Fibroblast of villous mesenchyme (primary cell): ENCODE measurements at regions not wholly inside any gene's neighbourhood (a gene's known extent, or its start where the extent isn't known, plus 50 kb on each side); places are given as distances from the start of the nearest gene placed in this dataset.
"Not testable (repeated sequence)": the region's sequence is repeated elsewhere in the genome, so short reads cannot be mapped to it uniquely, and the experiment has no call there.

ENCODE experiments used
- DNase-seq: peaks from one replicate; pipeline ENCODE4 v3.0.0-alpha.2; 2010; ENCODE audit warnings: low read depth
- H3K4me3 ChIP-seq: 2 replicates; pipeline ENCODE4 v1.5.1; 2011; ENCODE audit warnings: low read depth, mild to moderate bottlenecking, low read length
- TF ChIP-seq, protein P1 (sequence below): IDR thresholded peaks from 2 replicates; pipeline ENCODE4 v1.5.1; 2012; ENCODE audit warnings: low read depth, mild to moderate bottlenecking, low read length; ENCODE audit not compliant: insufficient read depth

DNA sequence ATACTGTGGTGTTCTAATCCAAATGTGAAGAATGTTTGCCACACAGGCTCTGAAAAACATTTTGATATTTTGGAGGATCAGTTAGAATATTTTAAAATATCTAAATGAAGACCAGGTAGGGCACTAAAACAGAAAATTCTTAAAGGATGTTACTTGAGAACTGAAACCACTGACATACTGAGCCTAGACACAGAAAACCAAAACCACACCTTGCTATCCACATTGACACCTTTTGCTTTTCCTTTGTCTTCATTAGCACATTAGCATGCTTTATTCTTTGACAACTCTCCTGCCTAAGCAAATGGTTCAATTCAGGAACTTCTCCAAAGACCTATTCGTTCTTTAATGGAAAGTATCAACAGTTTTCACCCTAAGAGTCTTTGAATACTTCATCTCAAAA, 835.9 kb upstream of the GRM7 start:
- no peak for DNase-seq
- H3K4me3 ChIP-seq, result no peak overlapping the region
- TF ChIP-seq, protein P1, sequence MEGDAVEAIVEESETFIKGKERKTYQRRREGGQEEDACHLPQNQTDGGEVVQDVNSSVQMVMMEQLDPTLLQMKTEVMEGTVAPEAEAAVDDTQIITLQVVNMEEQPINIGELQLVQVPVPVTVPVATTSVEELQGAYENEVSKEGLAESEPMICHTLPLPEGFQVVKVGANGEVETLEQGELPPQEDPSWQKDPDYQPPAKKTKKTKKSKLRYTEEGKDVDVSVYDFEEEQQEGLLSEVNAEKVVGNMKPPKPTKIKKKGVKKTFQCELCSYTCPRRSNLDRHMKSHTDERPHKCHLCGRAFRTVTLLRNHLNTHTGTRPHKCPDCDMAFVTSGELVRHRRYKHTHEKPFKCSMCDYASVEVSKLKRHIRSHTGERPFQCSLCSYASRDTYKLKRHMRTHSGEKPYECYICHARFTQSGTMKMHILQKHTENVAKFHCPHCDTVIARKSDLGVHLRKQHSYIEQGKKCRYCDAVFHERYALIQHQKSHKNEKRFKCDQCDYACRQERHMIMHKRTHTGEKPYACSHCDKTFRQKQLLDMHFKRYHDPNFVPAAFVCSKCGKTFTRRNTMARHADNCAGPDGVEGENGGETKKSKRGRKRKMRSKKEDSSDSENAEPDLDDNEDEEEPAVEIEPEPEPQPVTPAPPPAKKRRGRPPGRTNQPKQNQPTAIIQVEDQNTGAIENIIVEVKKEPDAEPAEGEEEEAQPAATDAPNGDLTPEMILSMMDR, result no peak

- DNase-seq, H3K4me3 ChIP-seq: not testable (repeated sequence)
Measured at GRCh38 chr3:6030648-6031047, 830.3 kb upstream of the GRM7 start.

- TF ChIP-seq, protein P1, result no peak
- DNase-seq, result no peak
- no peak overlapping the region for H3K4me3 ChIP-seq
Measured at GRCh38 chr3:6035626-6036025, 825.3 kb upstream of the GRM7 start.

GRCh38 chr3:6039971-6040370, 820.9 kb upstream of the GRM7 start:
- DNase-seq, result no peak
- TF ChIP-seq, protein P1, result no peak
- no peak overlapping the region for H3K4me3 ChIP-seq

DNA sequence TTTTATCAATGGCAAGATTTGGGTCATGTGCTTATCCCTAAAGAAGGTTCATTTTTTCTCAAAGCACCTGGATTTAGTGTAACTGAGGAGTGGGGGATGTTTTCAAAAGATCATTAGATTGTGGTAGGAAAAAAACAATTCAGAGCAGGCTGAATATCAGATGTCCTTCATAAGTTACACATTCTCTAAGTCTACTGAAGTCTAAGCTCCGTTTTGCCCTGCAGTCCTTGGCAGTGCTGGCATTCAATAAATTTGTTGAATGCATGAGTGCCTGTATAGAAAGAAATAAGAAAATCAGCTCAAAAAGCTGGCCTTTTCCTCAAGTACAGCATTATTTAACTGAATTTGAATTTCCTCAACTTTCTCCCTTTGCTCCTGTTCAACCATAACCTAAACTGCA, 819.0 kb upstream of the GRM7 start:
- TF ChIP-seq, protein P1, result no peak
- H3K4me3 ChIP-seq, result no peak overlapping the region
- DNase-seq, result no peak

GRCh38 chr3:6047016-6047415, 813.9 kb upstream of the GRM7 start:
- TF ChIP-seq, protein P1, result no peak
- DNase-seq, result no peak

GRCh38 chr3:6060251-6060650, 800.7 kb upstream of the GRM7 start:
- DNase-seq, result no peak
- TF ChIP-seq, protein P1, result no peak
- H3K4me3 ChIP-seq, result no peak overlapping the region

More at GRCh38 chr3:6047016-6047415, 813.9 kb upstream of the GRM7 start:
- no peak overlapping the region for H3K4me3 ChIP-seq
